GM19438 (cell line): ENCODE measurements at regions not wholly inside any gene's neighbourhood (a gene's known extent, or its start where the extent isn't known, plus 50 kb on each side); places are given as distances from the start of the nearest gene placed in this dataset.
"Not testable (repeated sequence)": the region's sequence is repeated elsewhere in the genome, so short reads cannot be mapped to it uniquely, and the experiment has no call there.

Experiments used
- ATAC-seq: cut with Tn5 transposase; IDR thresholded peaks from one replicate; pipeline ENCODE4 v1.9.1; 2021; ENCODE audit warnings: low read depth; ENCODE audit not compliant: unreplicated experiment

DNA sequence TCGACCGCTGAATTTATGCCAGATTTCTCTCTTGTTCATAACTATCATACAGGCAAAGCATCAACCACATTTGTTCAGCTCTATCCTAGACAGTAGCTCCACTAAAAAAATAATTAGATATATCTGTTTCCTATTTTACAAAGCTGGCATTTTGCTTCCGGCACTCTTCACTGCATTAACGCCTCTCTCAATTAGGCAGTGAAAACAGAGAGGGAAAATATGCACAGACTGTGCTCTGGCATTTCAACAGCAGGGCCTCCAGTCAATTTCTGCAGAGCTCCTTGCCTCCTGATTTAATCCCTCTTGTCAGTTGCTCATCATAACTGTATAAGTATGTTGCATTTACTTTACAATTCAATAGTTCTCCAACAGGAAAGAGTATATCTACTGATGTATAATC lies 666.9 kb upstream of the INTU start:
- ATAC-seq: no peak

DNA sequence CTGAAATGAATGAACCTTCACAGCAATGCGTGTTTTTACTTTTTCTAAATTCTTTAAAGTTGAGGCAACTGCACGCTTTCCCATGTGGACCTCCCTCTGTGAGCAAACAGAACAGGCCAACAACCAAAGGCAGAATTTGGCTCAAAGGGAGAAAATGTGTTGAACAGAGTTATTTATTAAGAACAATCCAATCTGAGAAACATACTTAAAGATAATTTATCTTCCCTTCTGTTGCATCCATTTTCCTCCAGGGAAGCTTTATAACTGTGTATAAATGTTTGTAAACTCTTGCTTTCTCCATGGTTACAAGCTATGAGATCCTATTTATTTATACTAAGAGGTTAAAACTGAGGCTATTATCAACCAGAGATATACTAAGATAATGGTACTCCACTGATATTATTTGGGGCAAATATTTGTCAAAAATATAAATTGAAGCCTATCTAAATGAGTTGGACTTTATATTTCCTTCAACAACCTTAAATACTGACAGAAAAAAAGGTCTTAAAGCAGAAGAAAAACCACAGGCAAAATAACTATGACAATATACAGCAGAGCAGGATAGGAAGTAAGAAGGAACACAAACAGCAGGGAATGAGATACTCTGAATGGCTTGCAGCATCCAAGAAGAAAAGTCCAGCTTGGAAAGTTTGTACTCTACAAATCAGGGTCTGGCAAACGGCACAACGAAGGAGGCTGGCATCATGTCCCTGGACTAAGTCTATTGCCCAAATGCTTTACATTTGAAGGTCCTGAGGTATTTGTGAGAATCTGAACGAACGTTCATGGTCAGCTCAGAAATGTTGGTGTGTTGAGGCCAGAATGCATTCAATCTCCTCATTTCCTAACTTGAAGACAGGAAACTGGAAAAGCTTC lies 663.2 kb upstream of the INTU start:
- ATAC-seq: no peak

DNA sequence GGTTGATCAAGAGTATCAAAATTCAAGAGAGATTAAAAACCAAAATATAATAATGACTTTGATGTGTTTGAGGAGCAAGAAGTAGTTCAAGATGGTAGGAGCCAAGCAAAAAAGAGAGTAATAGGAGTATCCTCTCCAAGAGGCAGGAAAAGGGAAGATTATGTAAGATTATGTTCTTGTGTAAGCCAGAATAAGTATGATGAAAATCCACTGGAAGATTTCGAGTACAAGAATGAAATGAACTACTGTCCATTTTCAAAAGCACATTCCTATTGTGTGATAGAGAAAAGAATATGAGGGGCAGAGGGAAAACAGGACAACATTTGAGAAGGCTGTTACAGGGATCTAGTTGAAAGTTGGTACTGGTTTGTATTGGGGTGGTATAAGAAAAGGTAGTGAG lies 659.6 kb upstream of the INTU start:
- no peak for ATAC-seq

DNA sequence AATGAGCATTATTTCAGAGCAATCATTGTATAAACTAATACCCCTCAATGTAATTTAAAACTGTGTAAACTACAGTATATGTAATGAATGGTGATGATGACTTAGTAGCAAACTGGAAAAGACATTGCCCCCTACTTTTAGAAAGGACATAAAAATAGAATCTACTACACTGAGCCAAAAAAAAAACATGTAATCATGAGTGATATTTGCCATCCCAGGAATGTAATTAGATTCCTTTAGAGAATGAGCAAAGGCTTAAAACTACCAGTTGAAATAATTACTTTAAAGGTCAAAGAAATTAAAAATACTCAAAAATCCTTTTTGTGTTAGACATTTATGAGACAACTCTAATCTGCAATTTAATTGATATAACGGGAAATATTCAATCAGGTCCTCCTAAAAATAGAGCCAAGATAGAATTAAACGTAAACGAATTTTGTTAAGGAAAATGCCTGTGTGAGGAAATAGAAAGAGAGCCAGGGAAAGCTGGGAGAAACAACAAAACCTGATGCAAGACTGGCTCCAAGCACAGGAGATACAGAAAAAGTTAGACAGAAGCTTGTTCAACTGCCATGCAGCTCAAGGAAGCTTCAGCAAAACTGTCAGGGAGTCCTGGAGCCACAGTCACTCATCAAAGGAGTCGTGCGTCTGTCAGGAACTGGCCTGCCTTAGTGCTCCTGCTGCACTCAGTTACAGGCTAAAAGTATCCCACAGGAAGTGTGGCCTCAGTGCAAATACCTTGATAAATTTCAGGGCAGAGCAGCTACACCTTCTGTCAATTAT lies 655.7 kb upstream of the INTU start:
- no peak for ATAC-seq

DNA sequence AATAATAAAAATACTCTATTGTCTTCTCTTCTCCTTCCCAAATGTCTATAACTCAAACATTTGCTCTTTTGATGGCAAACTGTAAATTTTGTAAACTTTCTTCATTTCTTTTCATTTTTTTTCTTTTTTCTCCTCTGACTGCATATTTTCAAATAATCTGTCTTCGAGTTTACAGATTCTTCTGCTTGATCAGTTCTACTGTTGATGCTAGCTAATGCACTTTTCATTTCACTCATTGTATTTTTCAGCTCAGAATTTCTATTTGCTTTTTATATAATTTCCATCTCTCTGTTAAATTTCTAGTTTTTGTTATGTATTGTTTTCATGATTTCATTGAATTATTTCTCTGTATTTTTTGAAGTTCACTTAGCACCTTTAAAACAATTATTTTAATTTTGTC lies 646.8 kb upstream of the INTU start:
- no peak for ATAC-seq

DNA sequence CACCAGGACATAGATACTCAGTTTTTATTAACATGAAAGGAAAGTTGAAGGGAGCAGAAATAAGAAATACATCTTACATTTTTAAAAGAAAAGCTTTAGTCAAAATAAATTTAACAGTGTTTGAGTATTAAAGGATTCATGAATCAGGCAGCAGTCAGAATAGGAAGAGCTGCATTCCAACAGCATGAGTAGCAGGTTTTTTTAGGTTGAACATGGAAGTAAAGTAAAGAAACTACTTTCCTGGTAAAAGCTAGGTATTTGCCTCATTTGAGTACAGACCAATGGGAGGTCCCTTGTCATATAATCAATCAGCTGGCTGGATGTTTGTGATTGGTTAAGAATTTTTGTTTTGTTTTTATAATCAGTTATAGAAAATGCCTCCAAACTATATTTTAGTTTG lies 645.9 kb upstream of the INTU start:
- no peak for ATAC-seq

DNA sequence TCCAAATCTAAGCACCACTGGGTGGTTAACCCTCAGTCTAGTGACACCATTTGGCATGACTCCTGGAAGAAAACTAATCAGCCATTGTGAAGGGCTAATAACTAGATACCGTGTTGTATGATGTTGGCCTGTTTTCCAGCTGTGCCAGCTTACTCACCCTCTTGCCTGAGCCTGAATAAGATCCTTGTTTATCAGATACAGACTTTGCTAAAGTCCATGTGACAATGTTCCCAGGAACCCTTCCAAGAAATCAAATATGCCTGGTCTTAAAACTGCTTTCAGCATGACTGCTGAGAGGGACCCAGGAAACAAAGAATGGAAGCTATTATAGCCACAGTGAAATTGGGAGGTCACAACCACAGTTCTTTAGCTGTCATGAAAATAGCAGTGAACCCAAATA lies 640.8 kb upstream of the INTU start:
- no peak for ATAC-seq

DNA sequence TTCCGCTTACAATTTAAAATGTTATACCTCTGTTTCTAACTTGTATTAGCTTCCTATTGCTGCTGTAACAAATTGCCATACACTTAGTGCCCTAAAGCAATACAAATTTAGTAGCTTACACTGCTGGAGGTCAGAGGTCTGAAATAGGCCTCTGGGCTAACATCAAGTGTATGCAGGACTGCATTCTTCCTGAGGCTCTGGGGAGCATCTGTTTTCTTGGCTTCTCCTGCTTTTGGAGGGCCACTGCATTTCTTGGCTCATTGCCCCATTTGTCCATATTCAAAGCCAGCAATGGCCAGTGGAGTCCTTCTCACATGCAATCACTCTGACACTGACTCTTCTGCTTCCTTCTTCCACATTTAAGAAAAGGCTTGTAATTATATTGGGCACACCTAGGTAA lies 639.8 kb upstream of the INTU start:
- no peak for ATAC-seq

DNA sequence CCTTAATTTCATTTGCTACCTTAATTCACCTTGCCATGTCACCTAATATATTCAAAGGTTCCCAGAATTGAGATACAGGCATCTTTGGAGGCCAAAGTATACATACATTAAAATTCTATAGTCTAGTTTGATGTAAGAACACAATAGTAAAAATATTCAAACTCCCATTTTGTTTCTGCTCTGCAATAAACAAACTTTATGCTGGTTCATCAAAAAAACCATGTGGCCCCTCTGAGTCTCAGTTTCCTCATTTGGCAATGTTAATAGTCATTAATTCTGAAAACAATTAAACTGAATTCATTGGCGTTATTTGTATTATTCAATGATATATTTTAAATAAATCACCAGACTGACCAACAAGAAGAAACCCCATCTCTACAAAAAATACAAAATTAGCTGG lies 639.4 kb upstream of the INTU start:
- ATAC-seq: no peak

DNA sequence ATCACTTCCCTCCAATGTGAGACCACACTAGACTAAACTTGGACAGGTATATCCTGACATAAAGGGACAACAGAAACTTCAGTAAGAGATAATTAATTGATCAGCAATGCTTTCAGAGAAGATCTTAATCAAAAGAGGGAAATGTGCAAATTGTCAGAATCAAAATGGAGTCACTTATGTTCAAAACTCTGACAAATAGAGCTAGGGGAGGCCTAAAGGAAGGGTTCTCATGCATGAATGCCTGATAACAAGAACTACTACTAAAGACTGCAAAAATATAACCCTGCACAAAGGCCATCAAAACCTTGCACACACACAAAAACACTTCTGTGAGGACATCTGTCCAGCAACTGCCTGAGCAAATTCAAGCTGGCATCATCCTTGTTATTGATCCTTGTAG lies 637.5 kb upstream of the INTU start:
- ATAC-seq: no peak

DNA sequence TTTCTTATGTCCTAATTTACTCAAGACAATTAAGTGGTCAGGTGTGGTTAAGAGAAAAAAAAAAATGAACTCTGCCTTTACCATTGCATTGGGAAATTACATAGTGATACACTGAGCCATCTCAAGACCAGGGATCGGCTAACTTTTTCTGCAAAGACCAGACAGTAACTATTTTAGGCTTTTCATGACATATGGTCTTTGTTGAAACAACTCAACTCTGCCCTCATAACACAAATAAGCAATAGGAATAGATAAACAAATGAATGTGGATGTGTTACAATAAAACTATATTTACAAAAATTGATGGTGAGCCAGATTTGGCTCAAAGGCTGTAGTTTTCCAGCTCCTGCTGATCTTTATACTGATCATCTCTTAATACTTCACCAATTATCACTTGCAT lies 632.6 kb upstream of the INTU start:
- no peak for ATAC-seq

DNA sequence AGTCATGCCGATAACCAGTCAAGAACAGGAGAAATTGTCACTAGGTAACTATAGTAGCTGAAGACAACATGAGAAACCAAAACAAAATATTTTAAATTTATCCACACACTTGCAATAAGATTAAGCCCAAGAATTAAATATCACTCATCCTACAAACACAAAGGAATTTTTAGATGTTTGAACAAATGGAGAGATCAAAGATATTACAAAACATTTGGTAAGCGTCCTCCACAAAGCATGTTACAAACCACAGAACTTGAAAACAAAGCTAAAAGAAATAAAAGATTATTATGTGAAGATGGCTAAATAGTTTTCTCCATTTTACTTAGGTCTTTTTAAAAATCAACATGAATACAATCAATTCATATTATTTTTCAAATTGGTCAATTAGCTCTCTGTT lies 631.9 kb upstream of the INTU start:
- ATAC-seq: no peak

DNA sequence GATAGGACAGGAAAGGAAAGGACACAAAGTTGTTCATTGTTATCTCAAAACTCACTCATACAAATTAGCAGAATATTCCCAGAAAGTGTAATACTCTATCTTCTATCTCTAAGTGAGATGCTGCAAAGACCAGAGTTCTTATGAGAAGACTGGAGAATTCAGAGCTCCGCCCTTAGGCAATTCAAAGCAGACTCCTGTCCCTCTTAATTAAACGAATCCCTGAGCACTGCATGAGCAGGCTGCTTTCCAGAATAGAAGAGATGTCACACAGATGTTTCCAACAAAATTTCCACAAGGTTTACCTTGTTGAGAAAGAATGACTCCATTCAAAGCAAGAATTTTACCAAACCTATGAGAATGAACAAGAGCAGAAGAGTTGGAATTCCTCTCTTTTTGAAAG lies 630.8 kb upstream of the INTU start:
- ATAC-seq: no peak

DNA sequence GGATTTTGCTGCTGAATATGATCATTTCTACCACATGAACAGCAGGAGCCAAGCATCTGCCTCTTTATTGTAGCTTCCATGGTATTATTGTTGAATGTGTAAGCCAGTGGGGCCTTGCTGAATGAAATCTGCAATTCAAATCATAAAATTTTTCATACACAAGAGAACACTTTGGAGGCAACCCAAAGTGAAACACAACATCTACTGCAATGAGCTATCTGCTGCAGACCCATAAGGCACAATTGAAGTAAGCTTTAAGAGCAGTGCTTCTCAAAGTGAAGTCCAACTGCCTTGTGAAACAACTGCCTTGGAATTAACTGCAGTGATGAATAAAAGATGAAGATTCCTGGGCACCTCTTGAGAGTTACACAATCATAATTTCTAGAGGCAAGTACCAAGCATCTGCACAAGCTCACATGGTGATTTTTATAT lies 626.3 kb upstream of the INTU start:
- no peak for ATAC-seq

DNA sequence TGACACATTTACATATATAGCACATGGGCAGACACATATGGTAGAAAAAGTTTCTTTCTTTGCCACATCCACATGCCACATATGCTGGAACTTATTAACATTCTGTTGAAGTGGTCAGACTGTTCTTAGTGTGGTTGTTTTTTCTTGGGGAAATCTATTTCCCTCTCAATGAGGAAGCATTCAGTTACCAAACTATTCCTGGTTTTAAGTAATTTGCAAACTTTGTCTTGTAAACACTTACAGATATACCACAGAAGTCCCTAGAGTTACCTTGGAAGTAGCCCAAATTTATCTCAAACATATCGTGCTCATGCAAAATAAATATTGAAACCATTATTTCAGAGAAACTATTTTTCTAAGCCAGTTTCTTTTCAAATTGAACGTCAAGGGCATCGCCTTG lies 625.5 kb upstream of the INTU start:
- ATAC-seq: no peak

DNA sequence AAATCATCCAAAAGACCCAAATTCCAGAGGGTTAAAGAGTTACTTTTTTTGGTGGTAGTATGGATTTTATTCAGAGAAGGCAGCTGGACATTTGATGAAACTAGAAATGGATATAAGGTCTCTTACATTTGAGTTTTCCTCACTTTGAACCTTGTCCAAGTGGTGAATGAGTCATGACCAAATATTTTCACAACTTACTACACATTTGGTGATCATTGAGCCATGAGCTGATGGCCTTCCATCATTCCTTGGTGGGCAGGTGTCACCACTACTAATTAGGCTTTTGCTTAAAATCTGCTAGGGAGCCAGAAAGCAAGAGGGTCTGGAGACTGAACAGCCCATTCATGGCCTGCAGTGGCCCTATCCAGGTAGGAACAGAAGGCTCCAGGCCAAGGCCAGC lies 620.2 kb upstream of the INTU start:
- ATAC-seq: no peak

DNA sequence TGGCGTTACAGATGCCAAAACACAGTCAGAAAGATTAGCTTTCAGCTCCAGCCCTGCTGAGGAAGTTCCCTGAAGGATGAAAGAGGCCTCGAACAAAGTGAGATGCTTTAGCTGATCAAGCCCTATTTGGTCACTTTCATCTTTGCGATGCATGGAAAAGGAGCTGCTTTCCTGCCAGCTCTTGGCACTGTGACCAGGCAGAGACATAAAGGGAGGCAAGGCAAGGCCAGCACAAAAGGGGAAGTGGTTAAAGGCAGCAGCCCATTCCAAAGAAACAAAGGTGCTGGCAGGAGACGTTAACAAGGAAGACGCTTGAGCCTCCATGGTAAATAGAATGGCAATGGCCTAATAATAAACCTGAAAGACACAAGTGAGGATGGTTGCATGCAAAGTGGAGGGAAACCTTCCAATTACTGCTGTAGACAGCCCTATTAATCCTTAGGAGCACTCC lies 617.1 kb upstream of the INTU start:
- no peak for ATAC-seq

DNA sequence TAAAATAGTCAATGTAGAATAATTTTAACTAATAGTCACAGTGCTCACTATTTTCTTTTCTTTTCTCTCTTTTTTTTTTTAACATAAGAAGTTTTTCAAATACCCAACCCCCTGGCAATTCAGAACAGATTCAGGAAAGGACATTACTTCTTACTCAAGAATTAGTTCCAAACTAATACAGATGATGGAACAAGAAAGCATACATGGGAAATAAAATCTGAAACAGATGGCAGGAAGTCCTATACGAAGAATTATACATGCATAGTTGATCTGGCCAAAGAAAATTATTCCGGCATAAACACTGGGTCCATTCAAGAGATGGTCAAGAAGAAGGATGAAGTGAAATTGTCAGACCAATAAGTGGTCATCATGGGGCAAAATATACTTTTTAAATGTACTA lies 614.4 kb upstream of the INTU start:
- ATAC-seq: no peak

DNA sequence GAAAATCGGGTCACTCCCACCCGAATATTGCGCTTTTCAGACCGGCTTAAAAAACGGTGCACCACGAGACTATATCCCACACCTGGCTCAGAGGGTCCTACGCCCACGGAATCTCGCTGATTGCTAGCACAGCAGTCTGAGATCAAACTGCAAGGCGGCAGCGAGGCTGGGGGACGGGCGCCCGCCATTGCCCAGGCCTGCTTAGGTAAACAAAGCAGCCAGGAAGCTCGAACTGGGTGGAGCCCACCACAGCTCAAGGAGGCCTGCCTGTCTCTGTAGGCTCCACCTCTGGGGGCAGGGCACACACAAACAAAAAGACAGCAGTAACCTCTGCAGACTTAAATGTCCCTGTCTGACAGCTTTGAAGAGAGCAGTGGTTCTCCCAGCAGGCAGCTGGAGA lies 611.9 kb upstream of the INTU start:
- ATAC-seq: not testable (repeated sequence)

DNA sequence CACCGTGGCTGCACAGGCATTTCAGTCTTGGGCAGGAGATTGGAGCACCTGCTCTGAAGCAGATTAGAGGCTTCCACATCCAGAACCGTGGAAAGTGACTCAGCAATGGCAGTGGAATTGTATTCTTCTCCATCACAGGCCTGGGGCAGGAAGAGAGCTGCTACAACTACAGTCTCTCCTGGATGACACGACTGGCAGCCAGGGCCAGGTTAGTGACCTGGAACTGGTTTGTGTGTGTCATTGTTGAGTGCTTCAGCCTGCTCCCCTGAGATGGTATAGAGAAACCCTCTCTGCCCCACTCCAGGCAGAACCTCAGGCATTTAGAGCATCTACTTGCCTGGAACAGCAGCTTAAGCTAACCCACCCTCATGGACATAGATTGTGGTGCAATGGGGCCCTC lies 596.5 kb upstream of the INTU start:
- ATAC-seq: no peak

DNA sequence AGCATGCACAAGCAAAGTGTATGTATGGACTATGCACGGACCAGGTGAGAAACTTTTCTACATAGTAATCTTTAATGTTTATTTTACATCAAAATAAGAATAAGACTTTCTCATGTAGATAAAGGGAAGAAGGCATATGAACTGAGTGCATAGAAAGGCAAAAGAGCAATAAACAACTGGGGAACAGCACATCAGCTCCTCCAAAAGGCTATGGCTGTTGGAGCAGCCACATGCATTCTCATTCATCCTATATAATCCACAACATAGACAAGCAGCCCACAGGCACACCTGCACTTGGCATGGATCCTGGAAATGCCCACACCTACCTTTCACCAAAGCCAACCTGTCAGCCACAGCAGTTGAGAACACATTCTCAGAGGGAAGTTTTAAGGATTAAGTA lies 586.9 kb upstream of the INTU start:
- ATAC-seq: no peak

DNA sequence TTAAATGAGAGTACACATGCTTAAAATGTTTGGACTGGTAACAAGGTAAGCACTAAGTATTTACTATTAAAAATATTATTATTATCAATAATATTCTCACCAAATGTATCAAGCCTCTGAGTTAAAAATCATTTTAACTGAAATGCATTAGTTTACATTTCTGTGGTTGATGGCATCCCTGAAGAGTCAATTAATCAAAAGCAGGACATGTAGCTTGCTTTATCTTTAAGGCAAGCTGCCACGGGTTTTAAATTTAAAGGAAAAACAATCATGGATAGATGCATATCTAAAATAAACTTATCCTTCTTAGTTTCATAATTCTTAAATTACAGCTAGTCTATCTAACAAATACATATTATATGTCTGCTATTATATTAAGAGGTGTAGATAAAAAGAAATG lies 584.8 kb upstream of the INTU start:
- no peak for ATAC-seq
